Aorta (tissue), 5 donors: ENCODE measurements at regions not wholly inside any gene's neighbourhood (a gene's known extent, or its start where the extent isn't known, plus 50 kb on each side); places are given as distances from the start of the nearest gene placed in this dataset.
A peak's percentile ranks its signal among the peaks of the same experiment; 100 is the strongest.
"Not testable (repeated sequence)": the region's sequence is repeated elsewhere in the genome, so short reads cannot be mapped to it uniquely, and the experiment has no call there.

Experiments
- ATAC-seq: fragments of 200-7000 bp; cut with Tn5 transposase; one replicate; pipeline ENCODE4 v1.9.1; 2022; ENCODE audit warnings: moderate library complexity; ENCODE audit not compliant: low FRiP score
- DNase-seq, 2 donors: peaks; one replicate each; pipeline ENCODE4 v3.0.0-alpha.2; 2020
- H3K27ac ChIP-seq, 2 donors: one replicate each; pipeline ENCODE4 v1.5.1; 2013; ENCODE audit warnings: low read length in 2 of 2, mild to moderate bottlenecking in 2 of 2, moderate library complexity in 2 of 2, control low read depth in 1 of 2, inconsistent platforms in 1 of 2, low read depth in 1 of 2
- H3K27me3 ChIP-seq, 2 donors: one replicate each; pipeline ENCODE4 v1.6.1; 2013; ENCODE audit warnings: control low read depth in 1 of 2, low read length in 1 of 2, mild to moderate bottlenecking in 1 of 2, moderate library complexity in 1 of 2; ENCODE audit not compliant: insufficient read depth in 2 of 2, control insufficient read depth in 1 of 2
- H3K36me3 ChIP-seq, 2 donors: one replicate each; pipeline ENCODE4 v1.6.1; 2013; ENCODE audit warnings: control low read depth in 1 of 2, low read length in 1 of 2, mild to moderate bottlenecking in 1 of 2; ENCODE audit not compliant: insufficient read depth in 2 of 2, control insufficient read depth in 1 of 2
- H3K4me1 ChIP-seq, 2 donors: one replicate each; pipeline ENCODE4 v1.6.1; 2013; ENCODE audit warnings: low read length in 2 of 2, control low read depth in 1 of 2, mild to moderate bottlenecking in 1 of 2, moderate library complexity in 1 of 2; ENCODE audit not compliant: insufficient read depth in 2 of 2, control insufficient read depth in 1 of 2
- H3K4me3 ChIP-seq, 2 donors: one replicate each; pipeline ENCODE4 v1.5.1; 2013; ENCODE audit warnings: low read length in 2 of 2, control low read depth in 1 of 2, mild to moderate bottlenecking in 1 of 2
- H3K9me3 ChIP-seq: one replicate; pipeline ENCODE4 v1.6.1; 2013; ENCODE audit warnings: mild to moderate bottlenecking, low read length; ENCODE audit not compliant: control insufficient read depth
- WGBS, 2 donors: extraction: QIAGEN DNeasy Blood & Tissue Kit; methylation state at CpG; one replicate each; pipeline ENCODE4 v1.1.7; 2013; 5-methylcytosine and 5-hydroxymethylcytosine counted together
- intact Hi-C, 2 donors: fragments of 100-400 bp; cut with DNase I; formaldehyde crosslinking; loops; one replicate each; pipeline versions ENCODE4 v1.14.2 to v1.15.0; 2022
- donor health status: healthy with polysubstance abuse.
- donor health status: Bipolar disorder and iron deficiency.
- donor health status: DM: no; HTN: no; CAD: no.
- donor health status: DM: no; HTN: no; CAD: no.
- donor health status: DM: yes; HTN: yes; CAD: no.

GRCh38 chr12:95384785-95385184 is 89.2 kb upstream of the METAP2 start:
- DNase-seq (no peak), ATAC-seq (no peak)
- intact Hi-C loops: loop anchor here in 1 of 2 donors (5.0 to 10.0 kb wide), 2 partner anchors 33 to 90 kb away; partner anchors contain the start of gene METAP2
- WGBS, 2 donors: 48 to 53% methylated on average over 5 of the region's 5 CpGs
- peaks cover 2 to 3% of the 10 kb centered on the region in 2 donors for H3K4me1 ChIP-seq
- H3K9me3 ChIP-seq: no peaks in the 10 kb centered on the region
- no peaks in the 10 kb centered on the region for H3K27me3 ChIP-seq
- no peak overlapping the region for H3K4me3 ChIP-seq
- no peaks in the 10 kb centered on the region for H3K36me3 ChIP-seq
- H3K27ac ChIP-seq: peak overlapping the region; percentile 39 to 100

- Histone ChIP-seq H3K4me3 (peak overlapping the region; percentile 34 to 96), H3K27ac (peak overlapping the region; percentile 93 to 100), H3K36me3 (no peaks in the 10 kb centered on the region), H3K9me3 (no peaks in the 10 kb centered on the region), H3K27me3 (no peaks in the 10 kb centered on the region), H3K4me1 (peaks cover 2 to 3% of the 10 kb centered on the region in 2 donors)
- DNase-seq (peak in 1 of 2 donors; percentile 52), ATAC-seq (peak; percentile 86)
- 1 to 7% methylated on average over 12 of the region's 12 CpGs for WGBS, 2 donors
- intact Hi-C loops: loop anchor here in 1 of 2 donors (10.0 kb wide), 1 partner anchor 89 kb away; the partner anchor contains the start of gene METAP2
Observed at GRCh38 chr12:95385246-95386035, 88.5 kb upstream of the METAP2 start.

DNA sequence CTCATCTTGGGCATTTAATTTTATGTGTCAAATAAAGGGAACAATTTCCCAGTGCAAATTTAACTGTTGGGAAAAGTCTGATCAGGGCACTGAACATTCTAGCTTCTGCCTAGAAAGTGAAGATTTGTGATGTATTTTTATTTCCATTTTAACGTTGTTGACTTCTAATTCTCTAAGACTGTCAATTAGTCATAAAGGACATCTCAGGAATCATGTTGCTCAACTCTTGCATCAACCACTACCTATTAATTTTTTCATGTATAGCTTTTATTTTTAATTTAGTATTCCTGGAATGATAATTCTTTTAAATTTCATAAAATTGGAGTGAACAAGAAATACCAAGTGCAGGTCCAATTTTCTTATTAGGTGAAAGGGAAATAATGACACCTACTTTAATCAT is 87.9 kb upstream of the METAP2 start:
- H3K36me3 ChIP-seq: no peaks in the 10 kb centered on the region
- no peaks in the 10 kb centered on the region for H3K9me3 ChIP-seq
- DNase-seq (no peak), ATAC-seq (no peak)
- WGBS, 2 donors: 2% methylated on average over 1 of the region's 1 CpG
- no peaks in the 10 kb centered on the region for H3K27me3 ChIP-seq
- no peak overlapping the region for H3K4me3 ChIP-seq
- H3K27ac ChIP-seq: peak overlapping the region in 1 of 2 donors; percentile 93
- peaks cover 0 to 2% of the 10 kb centered on the region in 2 donors for H3K4me1 ChIP-seq
- intact Hi-C loops: loop anchor here in 1 of 2 donors (10.0 kb wide), 1 partner anchor 89 kb away; the partner anchor contains the start of gene METAP2

DNA sequence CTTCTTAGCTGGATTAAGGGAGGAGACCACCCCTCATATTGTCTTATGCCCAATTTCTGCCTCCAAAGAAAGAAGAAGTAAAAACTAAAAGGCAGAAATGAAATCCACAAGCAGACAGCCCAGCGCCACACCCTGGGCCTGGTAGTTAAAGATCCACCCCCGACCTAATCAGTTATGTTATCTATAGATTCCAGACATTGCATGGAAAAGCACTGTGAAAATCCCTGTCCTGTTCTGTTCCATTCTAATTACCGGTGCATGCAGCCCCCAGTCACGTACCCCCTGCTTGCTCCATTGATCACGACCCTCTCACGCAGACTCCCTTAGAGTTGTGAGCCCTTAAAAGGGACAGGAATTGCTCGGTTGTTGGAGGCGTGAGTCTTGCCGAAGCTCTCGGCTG is 85.7 kb upstream of the METAP2 start:
- H3K4me3 ChIP-seq, H3K36me3 ChIP-seq, H3K4me1 ChIP-seq, DNase-seq, H3K27me3 ChIP-seq, ATAC-seq, H3K9me3 ChIP-seq, H3K27ac ChIP-seq: not testable (repeated sequence)
- WGBS, 2 donors: 94% methylated on average over 10 of the region's 10 CpGs
- intact Hi-C loops: loop anchor here in 1 of 2 donors (10.0 kb wide), 1 partner anchor 87 kb away; the partner anchor contains the start of gene METAP2

DNA sequence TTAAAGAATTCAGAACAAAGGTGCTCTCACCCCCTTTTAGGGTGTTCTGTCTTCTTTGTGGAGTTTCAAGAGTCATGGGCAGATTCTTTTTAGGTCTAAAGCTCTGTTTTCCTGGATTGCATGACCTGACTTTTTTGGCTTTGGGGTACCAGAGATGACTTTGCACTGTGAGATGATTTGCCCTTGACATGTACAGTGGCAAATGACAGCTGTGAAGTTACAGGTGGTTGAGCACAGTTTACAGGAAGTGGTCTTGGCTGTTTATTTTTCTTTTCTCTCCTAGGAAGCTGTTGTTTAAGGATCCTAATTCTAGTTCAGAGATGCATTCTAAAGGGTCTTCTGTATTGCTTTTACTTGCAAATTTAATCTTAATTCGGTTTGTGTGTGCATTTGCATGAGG is 83.8 kb upstream of the METAP2 start:
- DNase-seq (no peak), ATAC-seq (no peak)
- Histone ChIP-seq H3K4me3 (no peak overlapping the region), H3K27ac (no peak overlapping the region), H3K27me3 (no peaks in the 10 kb centered on the region), H3K4me1 (peaks cover 0 to 2% of the 10 kb centered on the region in 2 donors), H3K36me3 (no peaks in the 10 kb centered on the region), H3K9me3 (no peaks in the 10 kb centered on the region)
- 65 to 81% methylated on average over 1 of the region's 1 CpG for WGBS, 2 donors
- intact Hi-C loops: no loop called here

DNA sequence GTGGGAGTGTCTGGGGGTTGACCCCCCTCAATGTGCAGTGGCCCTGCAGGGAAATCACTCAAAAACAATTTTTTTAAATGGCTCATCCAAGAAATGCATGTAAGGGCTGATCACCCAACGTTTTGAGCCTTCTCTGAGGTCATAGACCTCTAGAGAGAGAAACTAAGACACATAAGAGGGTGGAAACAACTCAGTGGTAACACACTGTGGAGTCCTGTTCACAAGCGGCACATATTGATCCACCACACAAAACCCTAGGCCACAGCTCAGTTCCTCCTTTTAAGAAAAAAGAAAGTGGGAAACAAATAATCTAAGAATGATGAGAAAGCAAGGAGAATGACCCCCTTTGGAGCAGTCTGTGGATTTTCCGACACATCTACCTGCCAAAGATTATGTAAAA is 83.0 kb upstream of the METAP2 start:
- H3K4me1 ChIP-seq: no peaks in the 10 kb centered on the region
- ATAC-seq: no peak
- H3K27ac ChIP-seq: no peak overlapping the region
- WGBS, 2 donors: 79 to 83% methylated on average over 3 of the region's 3 CpGs
- H3K4me3 ChIP-seq: no peak overlapping the region
- intact Hi-C loops: no loop called here
- no peaks in the 10 kb centered on the region for H3K36me3 ChIP-seq
- no peaks in the 10 kb centered on the region for H3K9me3 ChIP-seq
- no peak for DNase-seq
- H3K27me3 ChIP-seq: no peaks in the 10 kb centered on the region

- intact Hi-C loops: no loop called here
- WGBS, 2 donors: 62 to 65% methylated on average over 3 of the region's 3 CpGs
- no peak overlapping the region for H3K27ac ChIP-seq
- peaks cover 0 to 1% of the 10 kb centered on the region in 2 donors for H3K4me1 ChIP-seq
- no peaks in the 10 kb centered on the region for H3K27me3 ChIP-seq
- no peaks in the 10 kb centered on the region for H3K36me3 ChIP-seq
- H3K4me3 ChIP-seq: no peak overlapping the region
- no peaks in the 10 kb centered on the region for H3K9me3 ChIP-seq
- no peak for DNase-seq
- no peak for ATAC-seq
Observed at GRCh38 chr12:95393191-95393790, 80.7 kb upstream of the METAP2 start.

GRCh38 chr12:95395696-95396095 is 78.3 kb upstream of the METAP2 start:
- H3K4me1 ChIP-seq: peaks cover 0 to 1% of the 10 kb centered on the region in 2 donors
- ATAC-seq: no peak
- intact Hi-C loops: no loop called here
- no peaks in the 10 kb centered on the region for H3K9me3 ChIP-seq
- H3K27ac ChIP-seq: no peak overlapping the region
- H3K27me3 ChIP-seq: no peaks in the 10 kb centered on the region
- no peaks in the 10 kb centered on the region for H3K36me3 ChIP-seq
- WGBS, 2 donors: 0 to 10% methylated on average over 1 of the region's 1 CpG
- H3K4me3 ChIP-seq: no peak overlapping the region
- DNase-seq: no peak
